ENCODE measurements at regions not wholly inside any gene's neighbourhood (a gene's known extent, or its start where the extent isn't known, plus 50 kb on each side); places are given as distances from the start of the nearest gene placed in this dataset.

GRCh38 chr6:114793428-114793827 is 450.6 kb upstream of the HS3ST5 start:
- intact Hi-C loops (cut with micrococcal nuclease; ENCODE audit: unreplicated experiment) (no loop called here), in situ Hi-C loops (cut with HindIII; ENCODE audit: extremely low pct_ligation_motif_present, low pct_unique_long_range_greater_than_20kb) (no loop called here)
- no peak for ATAC-seq
- no peak for FAIRE-seq
- CTCF ChIA-PET (ENCODE audit: low intra/inter-chr PET ratio, low total read pairs) = no interaction called here
- H3K9ac ChIP-seq (ENCODE audit: insufficient read depth, low read depth, low read length) = no peak overlapping the region
- no peaks in the 10 kb centered on the region for H3K9me3 ChIP-seq (ENCODE audit: low read length)
- H3K27me3 ChIP-seq (ENCODE audit: control insufficient read depth in 1 of 2, insufficient read depth in 2 of 2, low read length in 2 of 2) = no peaks in the 10 kb centered on the region
- H3K4me1 ChIP-seq (ENCODE audit: insufficient read depth, low read length) = no peaks in the 10 kb centered on the region
- H3K36me3 ChIP-seq (replicated peaks in 1 of 2; ENCODE audit: control insufficient read depth in 1 of 2, insufficient read depth in 2 of 2, low read length in 2 of 2) = no peaks in the 10 kb centered on the region
- no TSS peak for BruUV-seq (replicated peaks)
- POLR2A ChIA-PET = no interaction called here
- H3K4me3 ChIP-seq (replicated peaks in 1 of 3; ENCODE audit: insufficient read depth in 1 of 3, low read depth in 2 of 3, low read length in 3 of 3) = no peak overlapping the region
- no peaks in the 10 kb centered on the region for H4K20me1 ChIP-seq (ENCODE audit: insufficient read depth, low read length)
- no peak overlapping the region for H3K4me2 ChIP-seq (ENCODE audit: low read depth, low read length)
- no peak overlapping the region for H3K27ac ChIP-seq (ENCODE audit: extremely low read length, insufficient read depth, low read length)
- TF ChIP-seq SMAD9 (CRISPR knock-in tag; IDR thresholded peaks at IDR 0.05) (no peak), ZBTB43 (CRISPR knock-in tag; conservative IDR thresholded peaks at IDR 0.05) (no peak)
- no peaks in the 10 kb centered on the region for H3K79me2 ChIP-seq (ENCODE audit: insufficient read depth, low read length)
- no peak for DNase-seq (ENCODE audit: low spot score)
- no peak overlapping the region for H2AFZ ChIP-seq (ENCODE audit: low read length)

DNA sequence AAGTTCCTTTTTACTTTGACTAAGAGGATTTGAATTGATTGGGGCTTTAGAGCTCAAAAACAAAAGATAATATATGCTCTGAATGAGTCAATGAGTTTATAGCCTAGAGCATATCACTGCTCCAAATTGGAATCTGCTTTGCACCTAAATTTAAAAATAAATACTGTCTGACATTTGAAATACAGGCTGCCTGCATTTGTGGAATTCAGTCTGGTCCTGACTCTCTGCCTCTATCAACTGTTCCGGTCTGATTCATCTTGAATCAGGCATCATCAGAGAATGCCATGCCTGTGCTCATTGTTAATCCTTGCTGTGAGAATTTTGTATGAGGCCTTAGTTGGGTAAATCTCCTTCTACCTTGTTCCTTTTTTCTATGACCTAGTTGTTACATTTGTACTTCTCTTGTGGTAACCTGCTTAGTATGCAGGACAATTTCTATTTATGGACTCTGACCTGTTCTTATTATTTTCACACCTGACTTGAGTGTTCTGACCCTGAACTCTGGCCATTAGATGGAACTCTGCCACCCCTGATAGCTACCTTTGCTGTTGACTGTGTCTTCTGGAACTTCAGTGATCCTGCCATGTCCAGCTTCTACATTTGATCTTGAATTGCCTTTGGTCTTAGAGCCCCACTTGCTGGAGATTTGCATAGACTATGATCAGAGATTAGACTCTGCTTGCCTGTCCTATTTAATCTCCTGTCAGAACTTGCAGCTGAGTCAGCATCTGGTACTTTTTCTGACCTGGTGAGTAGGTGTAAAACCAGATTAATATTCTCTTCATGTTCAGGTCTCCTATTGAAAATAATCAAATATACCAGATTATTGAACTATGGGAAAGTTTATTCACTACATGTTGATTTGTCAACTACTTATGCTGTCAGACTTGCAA is 442.7 kb upstream of the HS3ST5 start:
- TF ChIP-seq FOSL2 (CRISPR knock-in tag; IDR thresholded peaks at IDR 0.05) (no peak), ATF7-NPFF (CRISPR knock-in tag; IDR thresholded peaks at IDR 0.05; ENCODE audit: low read depth) (no peak), ISX (CRISPR knock-in tag; conservative IDR thresholded peaks at IDR 0.05) (no peak), KLF9 (CRISPR knock-in tag; IDR thresholded peaks at IDR 0.05; ENCODE audit: low read depth) (no peak), MAFF (IDR thresholded peaks at IDR 0.05; ENCODE audit: low read depth, low read length) (peak; percentile 67), CBX1 (IDR thresholded peaks at IDR 0.05; ENCODE audit: low read depth) (no peak), MAFK (conservative IDR thresholded peaks at IDR 0.05 in 1 of 2, IDR thresholded peaks at IDR 0.05 in 1 of 2; ENCODE audit: low read length in 2 of 2) (peak in 1 of 2 experiments; percentile 82; a peak in 3 of 4 replicates), ZNF674 (CRISPR knock-in tag; IDR thresholded peaks at IDR 0.05; ENCODE audit: low read depth) (no peak)
- TF ChIP-seq, protein P1, sequence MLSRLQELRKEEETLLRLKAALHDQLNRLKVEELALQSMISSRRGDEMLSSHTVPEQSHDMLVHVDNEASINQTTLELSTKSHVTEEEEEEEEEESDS (CRISPR knock-in tag; IDR thresholded peaks at IDR 0.05; ENCODE audit: borderline replicate concordance) = no peak
- TF ChIP-seq, protein P2, sequence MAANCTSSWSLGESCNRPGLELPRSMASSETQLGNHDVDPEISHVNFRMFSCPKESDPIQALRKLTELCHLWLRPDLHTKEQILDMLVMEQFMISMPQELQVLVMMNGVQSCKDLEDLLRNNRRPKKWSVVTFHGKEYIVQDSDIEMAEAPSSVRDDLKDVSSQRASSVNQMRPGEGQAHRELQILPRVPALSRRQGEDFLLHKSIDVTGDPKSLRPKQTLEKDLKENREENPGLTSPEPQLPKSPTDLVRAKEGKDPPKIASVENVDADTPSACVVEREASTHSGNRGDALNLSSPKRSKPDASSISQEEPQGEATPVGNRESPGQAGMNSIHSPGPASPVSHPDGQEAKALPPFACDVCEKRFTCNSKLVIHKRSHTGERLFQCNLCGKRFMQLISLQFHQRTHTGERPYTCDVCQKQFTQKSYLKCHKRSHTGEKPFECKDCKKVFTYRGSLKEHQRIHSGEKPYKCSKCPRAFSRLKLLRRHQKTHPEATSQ (CRISPR knock-in tag; IDR thresholded peaks at IDR 0.05; ENCODE audit: borderline replicate concordance) = no peak
- no peak for FAIRE-seq
- Histone ChIP-seq H3K9ac (ENCODE audit: insufficient read depth, low read depth, low read length) (no peak overlapping the region), H3K4me2 (ENCODE audit: low read depth, low read length) (no peak overlapping the region), H3K27me3 (ENCODE audit: control insufficient read depth in 1 of 2, insufficient read depth in 2 of 2, low read length in 2 of 2) (no peaks in the 10 kb centered on the region; a peak in 1 of 5 replicates), H3K4me3 (replicated peaks in 1 of 3; ENCODE audit: insufficient read depth in 1 of 3, low read depth in 2 of 3, low read length in 3 of 3) (no peak overlapping the region), H3K9me3 (ENCODE audit: low read length) (0 out of 2 replicates have a peak, but pooled peaks cover 6% of the 10 kb centered on the region), H2AFZ (ENCODE audit: low read length) (no peak overlapping the region), H3K36me3 (replicated peaks in 1 of 2; ENCODE audit: control insufficient read depth in 1 of 2, insufficient read depth in 2 of 2, low read length in 2 of 2) (no peaks in the 10 kb centered on the region), H3K79me2 (ENCODE audit: insufficient read depth, low read length) (no peaks in the 10 kb centered on the region), H3K4me1 (ENCODE audit: insufficient read depth, low read length) (no peaks in the 10 kb centered on the region), H3K27ac (ENCODE audit: extremely low read length, insufficient read depth, low read length) (no peak overlapping the region), H4K20me1 (ENCODE audit: insufficient read depth, low read length) (no peaks in the 10 kb centered on the region)
- no peak for ATAC-seq
- ChIA-PET CTCF (ENCODE audit: low intra/inter-chr PET ratio, low total read pairs) (no interaction called here), POLR2A (no interaction called here)
- no peak for DNase-seq (ENCODE audit: low spot score)
- intact Hi-C loops (cut with micrococcal nuclease; ENCODE audit: unreplicated experiment) (no loop called here), in situ Hi-C loops (cut with HindIII; ENCODE audit: extremely low pct_ligation_motif_present, low pct_unique_long_range_greater_than_20kb) (no loop called here)
- WGBS (ENCODE audit: low lambda C conversion rate) = 84% methylated on average over 1 of the region's 1 CpG
- BruUV-seq (replicated peaks) = no TSS peak

Measured in HepG2 (cell line).